HG02642 (cell line): ENCODE measurements at regions not wholly inside any gene's neighbourhood (a gene's known extent, or its start where the extent isn't known, plus 50 kb on each side); places are given as distances from the start of the nearest gene placed in this dataset.
A peak's percentile ranks its signal among the peaks of the same experiment; 100 is the strongest.

Experiments
- ATAC-seq: cut with Tn5 transposase; IDR thresholded peaks from one replicate; pipeline ENCODE4 v1.9.1; 2021; ENCODE audit warnings: mild to moderate bottlenecking; ENCODE audit not compliant: unreplicated experiment, poor library complexity

DNA sequence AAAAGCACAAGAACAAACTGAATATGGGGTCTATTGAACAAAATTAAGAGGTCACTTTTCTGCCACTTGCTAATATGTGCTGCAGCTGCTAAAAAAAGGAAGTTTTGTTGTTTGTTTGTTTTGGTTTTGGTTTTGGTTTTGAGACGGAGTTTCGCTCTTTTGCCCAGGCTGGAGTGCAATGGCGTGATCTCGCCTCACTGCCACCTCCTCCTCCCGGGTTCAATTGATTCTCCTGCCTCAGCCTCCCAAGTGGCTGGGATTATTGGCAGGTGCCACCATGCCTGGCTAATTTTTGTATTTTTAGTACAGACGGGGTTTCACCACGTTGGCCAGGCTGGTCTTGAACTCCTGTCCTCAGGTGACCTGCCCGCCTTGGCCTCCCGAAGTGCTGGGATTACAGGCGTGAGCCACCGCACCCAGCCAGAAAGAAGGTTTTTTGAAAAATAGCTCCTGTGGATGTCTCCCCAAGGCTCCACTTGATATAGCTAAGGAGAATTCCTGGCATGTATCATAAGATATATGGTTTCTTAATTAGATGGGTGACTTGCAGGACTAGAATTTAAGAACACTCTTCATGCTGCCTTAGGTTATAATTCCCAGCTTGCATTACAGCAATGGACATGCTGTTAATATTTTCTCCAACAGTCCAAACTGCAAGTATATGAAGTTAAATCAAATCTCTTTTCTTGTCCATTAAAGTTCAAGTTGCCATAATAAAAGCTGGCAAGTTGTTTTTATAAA lies 237.6 kb upstream of the AMIGO2 start:
- ATAC-seq: peak; percentile 61

DNA sequence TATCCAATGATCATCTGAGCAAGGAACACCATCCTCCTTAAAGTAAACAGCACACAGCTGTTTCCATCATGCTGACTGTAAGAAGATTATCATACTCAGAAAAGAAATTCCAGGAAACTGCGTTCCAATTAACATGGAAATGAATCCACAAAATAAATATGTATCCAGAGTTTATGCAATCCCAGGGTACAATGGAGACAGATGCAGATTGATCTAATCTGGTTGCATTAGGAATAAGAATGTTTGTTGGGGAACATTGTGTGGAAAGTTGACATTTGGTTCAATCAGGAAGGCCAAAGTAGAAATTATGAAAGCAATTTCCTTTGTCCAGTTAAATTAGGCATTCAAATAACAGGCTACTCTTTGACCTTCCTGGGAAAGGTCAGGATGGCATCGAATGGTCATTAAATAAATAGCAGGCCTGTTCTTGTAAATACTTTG lies 236.9 kb upstream of the AMIGO2 start:
- no peak for ATAC-seq

DNA sequence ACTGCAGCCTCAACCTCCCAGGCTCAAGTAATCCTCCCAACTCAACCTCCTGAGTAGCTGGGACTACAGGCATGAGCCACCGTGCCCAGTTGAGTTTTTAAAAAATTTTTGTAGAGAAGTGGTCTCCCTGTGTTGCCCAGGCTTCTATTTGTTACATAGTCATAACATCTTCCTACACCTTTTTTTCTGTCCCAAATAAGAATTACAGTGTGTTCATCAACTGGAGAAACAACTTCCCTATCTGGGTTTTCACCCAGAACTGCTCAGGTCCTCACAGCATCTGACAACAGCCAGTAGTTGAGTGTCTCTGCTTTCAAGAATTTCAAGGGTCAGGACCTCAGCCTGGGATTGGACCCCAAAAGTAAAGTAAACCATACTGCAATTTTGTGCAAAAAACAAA lies 235.2 kb upstream of the AMIGO2 start:
- ATAC-seq: no peak

DNA sequence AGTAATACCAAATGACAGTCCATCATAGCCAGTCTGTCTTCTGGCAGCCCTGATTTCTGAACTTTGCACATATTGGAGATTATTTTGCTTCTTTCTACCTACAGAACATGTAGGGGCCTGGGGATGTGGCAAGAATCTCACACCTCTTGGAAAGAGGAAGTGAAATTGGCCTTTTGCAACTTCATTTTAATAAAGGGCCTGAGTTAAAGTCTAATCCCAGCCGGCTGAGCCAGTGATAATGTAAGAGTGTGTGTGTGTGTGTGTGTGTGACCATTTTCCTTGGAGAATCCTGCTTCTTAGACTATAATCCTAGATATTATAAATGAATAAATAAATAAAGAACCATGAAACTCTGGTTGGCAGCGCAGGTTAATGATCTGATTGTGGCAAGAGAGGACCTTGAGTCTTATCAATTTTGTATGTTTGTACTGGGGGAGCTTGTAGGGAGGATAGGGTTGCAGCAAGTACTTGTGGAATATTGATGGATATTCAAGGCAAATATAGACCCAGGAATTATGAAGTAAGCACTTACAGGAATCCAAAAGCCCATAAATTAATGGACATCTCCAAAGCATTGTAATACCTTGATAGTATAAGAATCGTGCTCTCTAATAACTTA lies 233.2 kb upstream of the AMIGO2 start:
- ATAC-seq: peak; percentile 87

DNA sequence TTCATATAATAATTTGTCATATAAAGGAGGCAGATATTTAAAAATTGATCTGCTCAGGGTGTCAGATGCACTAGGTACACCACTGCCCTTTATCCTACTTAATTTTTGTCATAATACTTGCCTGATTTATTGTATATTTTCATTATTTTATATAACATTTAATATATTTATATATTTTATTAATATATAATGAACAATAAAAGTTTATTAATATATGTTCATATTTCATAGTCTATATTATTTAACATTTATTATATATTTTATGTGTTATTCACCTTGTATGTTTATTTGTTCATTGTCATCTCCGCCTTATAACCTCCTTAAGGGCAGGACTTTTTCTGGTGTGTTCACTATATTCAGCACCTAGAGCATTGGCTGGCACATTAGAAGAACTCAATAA lies 232.4 kb upstream of the AMIGO2 start:
- no peak for ATAC-seq

DNA sequence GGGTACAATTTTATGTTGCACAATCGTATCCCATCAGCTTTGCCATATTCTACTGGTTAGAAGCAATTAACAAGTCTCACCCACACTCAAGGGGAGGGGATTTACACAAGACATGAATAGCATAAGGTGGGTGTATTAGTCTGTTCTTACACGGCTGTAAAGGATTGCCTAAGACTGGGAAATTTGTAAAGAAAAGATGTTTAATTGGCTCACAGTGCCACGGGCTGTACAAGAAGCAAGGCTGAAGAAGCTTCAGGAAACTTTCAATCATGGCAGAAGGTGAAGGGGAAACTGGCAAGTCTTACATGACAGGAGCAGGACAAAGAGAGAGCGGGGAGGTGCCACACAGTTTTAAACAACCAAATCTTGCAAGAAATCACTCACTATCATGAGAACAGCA lies 231.8 kb upstream of the AMIGO2 start:
- no peak for ATAC-seq

DNA sequence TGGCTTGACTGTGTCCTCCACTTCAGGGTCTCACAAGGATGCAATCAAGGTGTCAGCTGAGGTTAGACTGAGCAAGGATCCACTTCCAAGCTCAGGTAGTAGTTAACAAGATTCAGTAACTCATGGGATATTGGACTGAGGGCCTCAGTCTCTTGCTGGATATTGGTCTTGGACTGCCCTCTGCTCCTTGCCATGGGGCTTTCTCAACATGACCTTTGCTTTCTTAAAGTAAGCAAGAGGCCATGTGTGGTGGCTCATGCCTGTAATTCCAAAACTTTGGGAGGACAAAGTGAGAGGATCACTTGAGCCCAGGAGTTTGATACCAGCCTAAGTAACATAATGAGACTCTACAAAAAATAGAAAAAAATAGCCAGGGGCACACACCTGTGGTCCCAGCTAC lies 231.3 kb upstream of the AMIGO2 start:
- no peak for ATAC-seq

DNA sequence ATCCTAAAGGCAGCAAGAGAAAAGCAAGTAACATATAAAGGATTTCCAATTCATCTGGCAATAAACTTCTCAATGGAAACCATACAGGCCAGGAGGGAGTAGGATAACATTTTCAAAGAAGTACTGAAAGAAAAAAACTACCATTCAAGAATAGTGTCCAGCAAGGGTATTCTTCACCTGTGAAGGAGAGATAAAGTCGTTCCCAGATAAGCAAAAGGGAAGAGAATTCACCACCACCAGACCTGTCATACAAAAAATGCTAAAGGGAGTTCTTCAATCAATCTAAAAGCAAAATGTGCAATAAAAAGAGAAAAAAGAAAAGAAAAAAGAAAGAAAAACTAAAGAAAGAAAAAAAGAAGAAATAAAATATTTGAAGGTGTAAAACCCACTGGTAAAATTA lies 228.9 kb upstream of the AMIGO2 start:
- ATAC-seq: no peak

DNA sequence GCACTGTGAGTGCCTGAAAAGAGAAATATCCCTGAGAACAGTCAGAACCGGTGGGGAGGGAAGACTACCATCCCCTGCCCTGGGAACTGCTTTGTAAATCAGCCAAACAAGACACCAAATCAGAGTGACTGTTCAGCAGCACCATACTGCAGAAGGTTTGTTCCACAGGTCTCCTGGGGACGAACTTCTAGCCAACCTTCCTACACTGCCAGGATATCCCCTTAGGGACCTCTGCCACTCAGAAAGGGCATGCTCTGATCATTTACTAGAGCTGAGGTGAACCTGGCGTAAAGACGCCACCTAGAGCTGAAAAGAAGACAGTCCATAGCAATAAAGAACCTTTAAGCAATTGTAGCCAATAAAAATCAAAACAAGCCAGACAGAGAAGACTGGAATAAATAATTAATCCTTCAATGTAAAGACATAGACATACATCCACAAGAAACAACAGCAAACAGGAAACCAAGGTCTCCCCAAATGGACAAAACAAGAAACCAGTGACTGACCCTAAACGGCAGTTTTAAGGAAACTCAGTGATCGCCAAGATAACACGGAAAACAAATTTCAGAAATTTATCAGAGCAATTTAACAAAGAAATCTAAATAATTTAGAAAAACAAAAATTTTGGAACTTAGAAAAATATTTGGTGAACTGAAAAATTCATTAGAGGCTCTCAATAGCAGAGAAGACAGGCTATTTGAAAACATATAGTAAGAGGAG lies 228.1 kb upstream of the AMIGO2 start:
- peak; percentile 87 for ATAC-seq

DNA sequence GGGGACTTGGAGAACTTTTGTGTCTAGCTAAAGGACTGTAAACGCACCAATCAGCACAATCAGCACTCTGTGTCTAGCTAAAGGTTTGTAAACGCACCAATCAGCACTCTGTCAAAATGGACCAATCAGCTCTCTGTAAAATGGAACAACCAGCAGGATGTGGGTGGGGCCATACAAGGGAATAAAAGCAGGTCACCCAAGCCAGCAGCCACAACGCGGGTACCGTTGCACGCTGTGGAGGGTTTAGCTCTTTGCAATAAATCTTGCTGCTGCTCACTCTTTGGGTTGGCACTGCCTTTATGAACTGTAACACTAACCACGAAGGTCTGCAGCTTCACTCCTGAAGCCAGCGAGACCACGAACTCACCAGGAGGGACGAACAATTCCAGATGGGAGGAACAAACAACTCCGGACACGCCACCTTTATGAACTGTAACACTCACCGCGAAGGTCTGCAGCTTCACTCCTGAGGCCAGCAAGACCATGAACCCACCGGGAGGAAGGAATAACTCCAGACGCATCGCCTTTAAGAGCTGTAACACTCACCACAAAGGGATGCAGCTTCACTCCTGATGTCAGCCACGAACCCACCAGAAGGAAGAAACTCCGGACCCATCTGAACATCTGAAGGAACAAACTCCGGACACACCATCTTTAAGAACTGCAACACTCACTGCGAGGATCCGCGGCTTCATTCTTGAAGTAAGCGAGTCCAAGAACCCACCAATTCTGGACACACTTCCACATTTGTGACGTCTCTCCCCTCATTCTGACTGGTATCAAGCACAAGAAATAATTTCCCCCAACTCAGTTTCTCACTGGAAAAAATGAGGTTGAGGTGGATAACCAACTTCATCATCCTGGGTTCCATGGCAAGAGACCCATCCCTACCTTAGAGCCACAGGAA lies 227.3 kb upstream of the AMIGO2 start:
- peak; percentile 22 for ATAC-seq

DNA sequence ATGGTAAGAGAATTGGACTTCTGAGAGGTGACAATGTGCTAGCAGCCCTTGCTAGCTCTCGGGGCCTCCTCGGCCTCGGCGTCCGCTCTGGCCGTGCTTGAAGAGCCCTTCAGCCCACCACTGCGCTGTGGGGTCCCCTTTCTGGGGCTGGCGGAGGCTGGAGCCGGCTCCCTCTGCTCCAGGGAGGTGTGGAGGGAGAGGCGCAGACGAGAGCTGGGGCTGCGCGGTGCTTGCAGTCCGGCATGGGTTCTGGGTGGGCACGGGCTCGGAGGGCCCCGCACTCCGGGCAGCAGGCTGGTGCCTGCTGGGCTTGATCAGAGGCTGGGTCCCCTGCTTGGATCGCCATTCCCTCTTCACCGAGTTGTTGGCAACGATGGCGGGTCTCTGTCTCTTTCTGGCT lies 226.4 kb upstream of the AMIGO2 start:
- ATAC-seq: no peak

DNA sequence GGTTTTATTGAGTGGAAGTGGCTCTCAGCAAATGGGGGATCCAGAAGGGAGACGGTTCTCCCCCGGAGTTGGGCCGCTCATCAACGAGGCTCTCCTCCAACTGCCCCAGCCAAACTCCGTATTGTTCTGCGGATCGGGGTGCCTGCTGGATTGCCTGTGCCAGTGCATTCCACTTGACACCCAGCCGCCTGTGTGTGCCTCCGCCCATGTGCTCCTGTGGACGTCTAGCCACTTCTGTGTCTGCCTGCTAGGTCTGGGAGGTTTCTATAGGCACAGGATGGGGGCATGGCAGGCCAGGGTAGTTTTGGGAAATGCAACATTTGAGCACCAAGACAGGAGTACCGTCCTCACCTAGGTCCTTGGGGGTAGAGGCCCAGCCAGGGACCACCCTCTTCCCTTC lies 225.7 kb upstream of the AMIGO2 start:
- ATAC-seq: no peak

DNA sequence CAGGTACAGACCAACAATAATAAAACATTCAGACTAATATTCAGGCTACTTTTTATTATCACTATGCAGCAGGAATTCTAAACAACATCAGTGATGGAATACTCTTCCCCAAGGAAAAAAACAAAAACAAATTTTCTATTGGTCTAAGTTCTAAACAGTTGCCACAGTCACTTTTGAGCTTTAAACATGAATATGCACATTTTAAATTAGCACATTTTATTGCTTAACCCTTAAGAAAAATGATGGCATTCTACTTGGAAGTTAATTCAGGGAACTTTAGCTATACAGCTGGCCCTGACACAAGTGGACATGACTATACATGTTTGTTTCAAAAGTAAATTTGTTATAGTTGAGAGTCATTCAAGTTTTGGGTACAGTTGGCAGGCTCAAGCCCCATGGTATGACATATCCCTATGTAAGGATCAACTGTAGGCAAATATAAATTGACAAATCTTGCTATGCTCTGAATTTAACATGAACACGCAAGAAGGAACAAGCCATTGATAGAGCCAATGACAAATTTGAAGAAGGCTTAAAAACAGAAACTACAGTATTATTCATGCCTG lies 224.3 kb upstream of the AMIGO2 start:
- ATAC-seq: no peak

DNA sequence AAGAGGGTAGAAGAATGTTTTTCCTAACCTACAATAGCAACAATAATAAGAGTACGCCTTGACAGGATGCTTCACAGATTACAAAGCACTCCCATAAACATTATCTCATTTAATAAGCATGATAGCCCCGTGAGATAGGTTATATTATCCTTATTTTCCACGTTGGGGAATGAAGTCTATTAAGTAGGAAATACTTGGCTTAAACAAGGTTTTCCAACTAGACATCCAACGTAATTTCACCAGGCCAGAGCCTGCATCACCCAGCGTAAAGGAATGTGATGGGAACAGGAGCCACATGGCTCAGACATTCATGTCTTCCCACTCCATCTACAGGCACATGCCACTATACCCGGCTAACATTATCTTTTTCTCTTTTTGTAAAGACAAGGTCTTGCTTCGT lies 223.4 kb upstream of the AMIGO2 start:
- ATAC-seq: no peak

DNA sequence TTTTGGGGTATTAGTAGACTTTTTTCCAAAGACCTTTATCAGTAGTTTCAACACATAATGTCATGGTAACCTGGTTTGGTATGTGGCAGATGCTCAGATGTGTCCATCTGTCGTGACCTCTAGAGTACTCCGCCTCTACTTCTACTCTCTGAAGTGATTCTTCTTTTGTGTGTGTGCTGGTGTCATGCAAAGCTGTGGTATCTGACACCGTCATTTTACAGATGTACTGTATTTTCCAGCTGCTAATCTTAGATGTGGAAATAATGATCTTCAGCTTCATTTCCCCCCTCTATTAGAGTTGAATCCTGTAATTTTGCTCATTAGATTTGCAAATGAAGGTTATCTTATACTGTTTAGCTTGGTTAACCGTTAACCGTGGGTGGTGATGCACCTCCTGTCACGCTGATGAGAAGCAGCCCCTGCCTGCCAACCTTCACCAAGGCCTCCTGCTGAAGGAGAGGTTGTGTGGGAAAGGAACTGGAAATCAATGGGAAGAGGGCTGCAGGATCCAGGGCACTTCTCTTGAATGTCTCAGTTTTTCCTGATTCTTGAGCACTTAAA lies 222.4 kb upstream of the AMIGO2 start:
- peak; percentile 87 for ATAC-seq

DNA sequence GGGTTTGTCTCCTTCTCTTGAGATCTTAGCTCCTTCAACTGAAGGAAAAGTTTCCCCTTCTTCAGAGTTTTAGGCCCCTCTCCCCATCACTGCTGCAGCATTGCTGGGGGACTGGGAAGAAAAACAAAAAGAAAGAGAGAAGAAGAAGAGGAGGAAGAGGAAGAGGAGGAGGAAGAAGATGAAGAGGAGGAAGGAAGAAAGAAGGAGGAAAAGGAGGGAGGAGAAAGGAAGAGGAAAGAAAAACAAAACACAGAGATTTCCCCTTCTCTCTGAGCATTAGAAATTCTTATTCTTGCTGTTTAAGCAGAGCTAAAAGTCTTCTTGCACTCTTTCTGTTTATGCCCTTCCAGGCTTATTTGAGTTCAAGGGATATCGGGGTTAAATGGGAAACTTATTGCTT lies 219.8 kb upstream of the AMIGO2 start:
- ATAC-seq: no peak

DNA sequence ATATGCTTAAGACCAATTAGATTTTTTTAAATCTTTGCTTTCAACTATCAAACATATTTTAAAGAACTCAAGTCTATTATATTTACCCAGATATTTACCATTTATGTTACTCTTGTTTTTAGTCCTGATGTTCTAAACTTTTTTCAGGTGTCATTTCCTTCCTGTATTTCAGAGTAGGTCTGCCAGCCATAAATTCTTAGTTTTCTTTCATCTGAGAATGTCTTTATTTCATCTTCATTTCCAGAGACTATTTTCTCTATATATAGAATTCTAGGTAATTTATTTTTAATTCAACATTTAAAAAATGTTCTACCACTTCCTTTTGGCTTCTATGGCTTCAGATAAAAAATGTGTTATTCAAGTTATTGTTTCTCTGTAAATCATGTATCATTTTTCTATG lies 218.2 kb upstream of the AMIGO2 start:
- no peak for ATAC-seq

DNA sequence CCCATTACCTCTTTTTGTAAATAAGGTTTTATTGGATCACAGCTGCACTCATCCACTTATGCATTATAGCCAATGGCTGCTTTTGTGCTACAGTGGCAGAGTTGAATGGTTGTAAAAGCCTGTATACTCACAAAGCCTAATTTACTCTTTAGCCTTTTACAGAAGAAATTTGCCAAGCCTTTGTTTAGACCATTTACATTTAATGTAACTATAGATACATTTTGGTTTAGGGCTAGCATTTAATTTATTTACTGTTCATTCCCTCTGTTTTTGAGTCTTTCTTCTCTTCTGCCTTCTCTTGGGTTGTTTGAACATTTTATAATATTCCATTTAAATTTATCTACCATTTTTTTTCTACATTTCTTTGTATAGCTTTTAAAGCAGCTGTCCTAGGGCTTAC lies 217.1 kb upstream of the AMIGO2 start:
- no peak for ATAC-seq

DNA sequence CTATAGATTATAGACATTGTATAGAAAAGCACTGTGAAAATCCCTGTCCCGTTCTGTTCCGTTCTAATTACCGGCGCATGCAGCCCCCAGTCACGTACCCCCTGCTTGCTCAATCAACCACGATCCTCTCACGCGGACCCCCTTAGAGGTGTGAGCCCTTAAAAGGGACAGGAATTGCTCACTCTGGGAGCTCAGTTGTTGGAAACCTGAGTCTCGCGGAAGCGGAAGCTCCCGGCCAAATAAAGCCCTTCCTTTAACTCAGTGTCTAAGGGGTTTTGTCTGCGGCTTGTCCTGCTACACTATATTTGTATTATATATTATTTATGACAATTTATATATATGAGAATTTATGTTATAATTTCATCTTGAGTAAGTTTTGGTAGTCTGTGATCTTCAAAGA lies 213.6 kb upstream of the AMIGO2 start:
- ATAC-seq: no peak

DNA sequence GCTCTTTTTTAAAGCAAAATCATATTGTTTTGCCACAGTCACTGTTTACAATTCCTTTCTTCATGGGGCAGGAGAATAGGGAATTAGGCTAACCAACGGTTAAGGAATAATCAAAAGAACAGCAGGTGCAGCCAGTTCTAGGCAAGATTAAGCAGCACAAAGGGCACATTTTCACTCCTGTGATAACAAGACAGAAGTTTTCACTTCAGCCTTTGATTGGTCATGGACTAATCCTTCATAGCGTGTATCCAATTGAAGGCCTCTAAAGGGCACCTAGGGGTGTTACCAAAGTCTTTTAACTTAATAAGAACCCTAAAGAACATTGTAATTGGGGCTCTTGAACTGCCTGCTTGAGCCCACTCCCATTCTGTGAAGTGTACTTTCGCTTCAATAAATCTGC lies 206.9 kb upstream of the AMIGO2 start:
- no peak for ATAC-seq
